SU-DHL-6 (cell line): ENCODE measurements at regions not wholly inside any gene's neighbourhood (a gene's known extent, or its start where the extent isn't known, plus 50 kb on each side); places are given as distances from the start of the nearest gene placed in this dataset.

Experiments
- H2AFZ ChIP-seq: fragments of 200-600 bp; sonication (generic); 2 replicates; pipeline ENCODE4 v1.6.1; 2014; ENCODE audit warnings: low read depth, mild to moderate bottlenecking, moderate library complexity, mixed read lengths, antibody characterized with exemption, low read length; ENCODE audit not compliant: severe bottlenecking
- H3F3A ChIP-seq: fragments of 200-600 bp; shearing (Covaris generic); 2 replicates; pipeline ENCODE4 v1.6.0; 2016; ENCODE audit warnings: antibody characterized with exemption, mild to moderate bottlenecking; ENCODE audit not compliant: insufficient read depth
- H3K27ac ChIP-seq: fragments of 200-600 bp; sonication (generic); 2 replicates; pipeline ENCODE4 v1.5.1; 2016; ENCODE audit warnings: low read depth, mild to moderate bottlenecking, low read length, moderate library complexity, mixed read lengths
- H3K27me3 ChIP-seq: fragments of 200-600 bp; sonication (generic), shearing (Covaris generic); 2 replicates; pipeline ENCODE4 v1.6.0; 2014; ENCODE audit warnings: mild to moderate bottlenecking, low read length
- H3K36me3 ChIP-seq: fragments of 200-600 bp; sonication (generic); 2 replicates; pipeline ENCODE4 v1.6.1; 2014; ENCODE audit warnings: mild to moderate bottlenecking, low read length, mixed read lengths
- H3K4me2 ChIP-seq: fragments of 300-600, 200-600 bp; shearing (Covaris generic), sonication (generic); 2 replicates; pipeline ENCODE4 v1.6.0; 2014; ENCODE audit warnings: low read length, low read depth, mild to moderate bottlenecking; ENCODE audit not compliant: poor library complexity, severe bottlenecking
- H3K4me3 ChIP-seq: fragments of 200-600 bp; sonication (generic); 2 replicates; pipeline ENCODE4 v1.5.1; 2014; ENCODE audit warnings: antibody characterized with exemption, low read length, mild to moderate bottlenecking, mixed read lengths; ENCODE audit not compliant: insufficient read depth, poor library complexity, severe bottlenecking
- H3K79me2 ChIP-seq: fragments of 200-600 bp; sonication (generic); 2 replicates; pipeline ENCODE4 v1.6.1; 2014; ENCODE audit warnings: mild to moderate bottlenecking, low read length, moderate library complexity; ENCODE audit not compliant: insufficient read depth
- H3K9ac ChIP-seq: fragments of 200-600 bp; sonication (generic); 2 replicates; pipeline ENCODE4 v1.7.0; 2014; ENCODE audit warnings: mild to moderate bottlenecking, low read length
- H3K9me2 ChIP-seq: fragments of 200-600 bp; sonication (generic); replicated peaks from 2 replicates; pipeline ENCODE4 v1.6.1; 2014; ENCODE audit warnings: low read length; ENCODE audit not compliant: insufficient read depth
- H3K9me3 ChIP-seq: fragments of 200-600 bp; sonication (generic); 2 replicates; pipeline ENCODE4 v1.6.1; 2014; ENCODE audit warnings: low read length, mixed read lengths; ENCODE audit not compliant: insufficient read depth
- H4K20me1 ChIP-seq: fragments of 200-600 bp; sonication (generic); 2 replicates; pipeline ENCODE4 v1.6.1; 2014; ENCODE audit warnings: low read depth, mild to moderate bottlenecking, antibody characterized with exemption, low read length, moderate library complexity, mixed read lengths
- EZH2phosphoT487 ChIP-seq: fragments of 200-600 bp; sonication (generic), shearing (Covaris generic); conservative IDR thresholded peaks from 2 replicates; pipeline ENCODE4 v1.6.1; 2018; ENCODE audit warnings: mild to moderate bottlenecking, antibody characterized with exemption, low read length, moderate library complexity, mixed read lengths
- TF ChIP-seq, protein P1 (sequence below): fragments of 200-600 bp; sonication (generic); IDR thresholded peaks from one replicate; pipeline ENCODE4 v1.5.1; 2017; ENCODE audit warnings: antibody characterized with exemption, mild to moderate bottlenecking, low read length, moderate library complexity; ENCODE audit not compliant: insufficient read depth, poor library complexity, severe bottlenecking

- H2AFZ ChIP-seq, result no peak overlapping the region
- no peak overlapping the region for H3K9ac ChIP-seq
- no peaks in the 10 kb centered on the region for H4K20me1 ChIP-seq
- no peak overlapping the region for H3K4me3 ChIP-seq
- H3K79me2 ChIP-seq, result no peaks in the 10 kb centered on the region
- H3K9me2 ChIP-seq, result no peaks in the 10 kb centered on the region
- H3K4me2 ChIP-seq, result no peak overlapping the region
- no peak for TF ChIP-seq EZH2phosphoT487
- TF ChIP-seq, protein P1, sequence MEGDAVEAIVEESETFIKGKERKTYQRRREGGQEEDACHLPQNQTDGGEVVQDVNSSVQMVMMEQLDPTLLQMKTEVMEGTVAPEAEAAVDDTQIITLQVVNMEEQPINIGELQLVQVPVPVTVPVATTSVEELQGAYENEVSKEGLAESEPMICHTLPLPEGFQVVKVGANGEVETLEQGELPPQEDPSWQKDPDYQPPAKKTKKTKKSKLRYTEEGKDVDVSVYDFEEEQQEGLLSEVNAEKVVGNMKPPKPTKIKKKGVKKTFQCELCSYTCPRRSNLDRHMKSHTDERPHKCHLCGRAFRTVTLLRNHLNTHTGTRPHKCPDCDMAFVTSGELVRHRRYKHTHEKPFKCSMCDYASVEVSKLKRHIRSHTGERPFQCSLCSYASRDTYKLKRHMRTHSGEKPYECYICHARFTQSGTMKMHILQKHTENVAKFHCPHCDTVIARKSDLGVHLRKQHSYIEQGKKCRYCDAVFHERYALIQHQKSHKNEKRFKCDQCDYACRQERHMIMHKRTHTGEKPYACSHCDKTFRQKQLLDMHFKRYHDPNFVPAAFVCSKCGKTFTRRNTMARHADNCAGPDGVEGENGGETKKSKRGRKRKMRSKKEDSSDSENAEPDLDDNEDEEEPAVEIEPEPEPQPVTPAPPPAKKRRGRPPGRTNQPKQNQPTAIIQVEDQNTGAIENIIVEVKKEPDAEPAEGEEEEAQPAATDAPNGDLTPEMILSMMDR, result no peak
- no peaks in the 10 kb centered on the region for H3K36me3 ChIP-seq
- H3K27me3 ChIP-seq, result no peaks in the 10 kb centered on the region
- no peaks in the 10 kb centered on the region for H3F3A ChIP-seq
- H3K27ac ChIP-seq, result no peak overlapping the region
- H3K9me3 ChIP-seq, result no peaks in the 10 kb centered on the region
Observed at GRCh38 chr7:81162771-81163525, 244.1 kb upstream of the SEMA3C start.

DNA sequence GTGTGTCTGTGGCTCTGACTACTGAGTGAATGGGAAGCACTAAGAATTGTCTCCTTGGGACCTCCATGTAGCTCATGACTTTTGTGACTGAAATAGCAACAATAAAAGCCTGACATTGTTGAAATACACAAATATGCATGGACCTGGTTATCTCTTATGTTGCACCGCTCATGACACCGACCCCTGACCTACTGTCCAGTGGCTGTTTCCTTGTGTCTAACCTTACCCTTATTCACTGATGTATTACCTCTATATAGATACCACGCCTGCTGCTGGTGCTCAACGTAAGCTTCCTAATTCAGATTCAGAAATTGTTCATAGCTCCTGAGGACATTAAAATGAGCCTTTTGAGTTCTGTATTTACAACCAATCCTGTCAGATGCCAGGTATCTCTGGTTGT, 243.4 kb upstream of the SEMA3C start:
- H3K9ac ChIP-seq, result no peak overlapping the region
- H3K27ac ChIP-seq, result no peak overlapping the region
- no peaks in the 10 kb centered on the region for H4K20me1 ChIP-seq
- H3K27me3 ChIP-seq, result no peaks in the 10 kb centered on the region
- no peak overlapping the region for H2AFZ ChIP-seq
- TF ChIP-seq, protein P1, result no peak
- TF ChIP-seq EZH2phosphoT487, result no peak
- H3K9me2 ChIP-seq, result no peaks in the 10 kb centered on the region
- no peaks in the 10 kb centered on the region for H3K9me3 ChIP-seq
- H3K79me2 ChIP-seq, result no peaks in the 10 kb centered on the region
- no peak overlapping the region for H3K4me3 ChIP-seq
- H3K4me2 ChIP-seq, result no peak overlapping the region
- H3F3A ChIP-seq, result no peaks in the 10 kb centered on the region
- no peaks in the 10 kb centered on the region for H3K36me3 ChIP-seq

GRCh38 chr7:81161451-81162075, 242.7 kb upstream of the SEMA3C start:
- Histone ChIP-seq H2AFZ (no peak overlapping the region), H3K27me3 (no peaks in the 10 kb centered on the region), H3K9me2 (no peaks in the 10 kb centered on the region), H3K4me3 (no peak overlapping the region), H3K27ac (no peak overlapping the region), H3K4me2 (no peak overlapping the region), H3K36me3 (no peaks in the 10 kb centered on the region), H3K9ac (no peak overlapping the region), H3K9me3 (no peaks in the 10 kb centered on the region), H3F3A (no peaks in the 10 kb centered on the region), H4K20me1 (no peaks in the 10 kb centered on the region), H3K79me2 (no peaks in the 10 kb centered on the region)
- TF ChIP-seq EZH2phosphoT487, result no peak
- TF ChIP-seq, protein P1, result no peak
